Common myeloid progenitor, CD34-positive (primary cell): ENCODE measurements at regions not wholly inside any gene's neighbourhood (a gene's known extent, or its start where the extent isn't known, plus 50 kb on each side); places are given as distances from the start of the nearest gene placed in this dataset.

Experiments used
- CTCF ChIA-PET: fragments of 350-600 bp; sonication (Branson Sonifier 250); formaldehyde crosslinking; loops from one replicate; lab custom pipeline; 2021; ENCODE audit warnings: antibody characterized with exemption; lab: Charles Lee
- POLR2A ChIA-PET: fragments of 350-600 bp; sonication (Branson Sonifier 250); formaldehyde crosslinking; loops from one replicate; lab custom pipeline; 2021; ENCODE audit warnings: antibody characterized with exemption; lab: Charles Lee
- DNase-seq, 3 donors: peaks; one replicate each; pipeline versions ENCODE4 v3.0.0 to v3.0.0-alpha.2; 2013
- H3K27ac ChIP-seq, 2 experiments: 1 replicate in 1 of 2; 2 replicates in 1 of 2; pipeline ENCODE4 v1.7.0; 2013; ENCODE audit warnings: inconsistent platforms in 2 of 2, low read length in 2 of 2, mild to moderate bottlenecking in 2 of 2, low read depth in 1 of 2, moderate library complexity in 1 of 2; ENCODE audit not compliant: severe bottlenecking in 2 of 2, insufficient read depth in 1 of 2, poor library complexity in 1 of 2
- H3K27me3 ChIP-seq, 5 experiments: replicated peaks in 2 of 5; 1 replicate in 3 of 5; 2 replicates in 2 of 5; pipeline versions ENCODE4 v1.6.1 to v1.7.0; 2013; ENCODE audit warnings: low read length in 4 of 5, mild to moderate bottlenecking in 2 of 5, moderate library complexity in 2 of 5, inconsistent platforms in 1 of 5; ENCODE audit not compliant: insufficient read depth in 5 of 5, control insufficient read depth in 4 of 5
- H3K36me3 ChIP-seq, 4 experiments: 1 replicate in 2 of 4; 2 replicates in 2 of 4; pipeline versions ENCODE4 v1.6.1 to v1.7.0; 2013; ENCODE audit warnings: low read length in 3 of 4, control low read depth in 1 of 4, mild to moderate bottlenecking in 1 of 4; ENCODE audit not compliant: control insufficient read depth in 4 of 4, insufficient read depth in 4 of 4
- H3K4me1 ChIP-seq, 4 experiments: 1 replicate in 3 of 4; 2 replicates in 1 of 4; pipeline versions ENCODE4 v1.6.1 to v1.7.1; 2013; ENCODE audit warnings: low read length in 3 of 4, mild to moderate bottlenecking in 3 of 4, control low read depth in 1 of 4, inconsistent platforms in 1 of 4, moderate library complexity in 1 of 4; ENCODE audit not compliant: control insufficient read depth in 4 of 4, insufficient read depth in 4 of 4; ENCODE audit errors: control extremely low read depth in 1 of 4
- H3K4me3 ChIP-seq, 7 experiments: 1 replicate in 4 of 7; 2 replicates in 3 of 7; pipeline versions ENCODE4 v1.5.1 to v1.7.0; 2013; ENCODE audit warnings: mild to moderate bottlenecking in 7 of 7, low read length in 6 of 7, moderate library complexity in 6 of 7, inconsistent platforms in 2 of 7, low read depth in 2 of 7, control low read depth in 1 of 7; ENCODE audit not compliant: insufficient read depth in 4 of 7, control insufficient read depth in 1 of 7; ENCODE audit errors: extremely low read depth in 1 of 7
- H3K9me3 ChIP-seq, 5 experiments: 1 replicate in 4 of 5; 2 replicates in 1 of 5; pipeline versions ENCODE4 v1.6.1 to v1.7.1; 2013; ENCODE audit warnings: low read length in 4 of 5, mild to moderate bottlenecking in 2 of 5, inconsistent platforms in 1 of 5, low read depth in 1 of 5, moderate library complexity in 1 of 5; ENCODE audit not compliant: control insufficient read depth in 4 of 5, insufficient read depth in 2 of 5; ENCODE audit errors: control extremely low read depth in 1 of 5
- WGBS: methylation state at CpG from one replicate; pipeline ENCODE4 v1.1.5; 2013; ENCODE audit not compliant: insufficient coverage; 5-methylcytosine and 5-hydroxymethylcytosine counted together

- Histone ChIP-seq H3K9me3 (no peaks in the 10 kb centered on the region), H3K4me1 (no peaks in the 10 kb centered on the region), H3K27me3 (no peaks in the 10 kb centered on the region), H3K4me3 (no peak overlapping the region), H3K27ac (no peak overlapping the region), H3K36me3 (no peaks in the 10 kb centered on the region)
- ChIA-PET POLR2A (no interaction called here), CTCF (no interaction called here)
- DNase-seq: no peak
- no CpG with 5 or more reads among the region's 1 CpG for WGBS
These were observed 509.1 kb upstream of the PCDH15 start for GRCh38 chr10:55310143-55310542.

- ChIA-PET CTCF (no interaction called here), POLR2A (no interaction called here)
- Histone ChIP-seq H3K9me3 (no peaks in the 10 kb centered on the region), H3K4me3 (no peak overlapping the region), H3K27ac (no peak overlapping the region), H3K36me3 (no peaks in the 10 kb centered on the region), H3K27me3 (no peaks in the 10 kb centered on the region), H3K4me1 (no peaks in the 10 kb centered on the region)
- no peak for DNase-seq
These were observed 504.3 kb upstream of the PCDH15 start for GRCh38 chr10:55305285-55305684.

GRCh38 chr10:55287346-55287745 lies 486.3 kb upstream of the PCDH15 start:
- WGBS: no CpG with 5 or more reads among the region's 2 CpGs
- no peak overlapping the region for H3K4me3 ChIP-seq
- H3K27me3 ChIP-seq: no peaks in the 10 kb centered on the region
- POLR2A ChIA-PET: no interaction called here
- CTCF ChIA-PET: no interaction called here
- H3K27ac ChIP-seq: no peak overlapping the region
- peak in 1 of 3 donors; percentile 5 for DNase-seq
- no peaks in the 10 kb centered on the region for H3K4me1 ChIP-seq
- H3K36me3 ChIP-seq: no peaks in the 10 kb centered on the region
- no peaks in the 10 kb centered on the region for H3K9me3 ChIP-seq

GRCh38 chr10:55283031-55283430 lies 482.0 kb upstream of the PCDH15 start:
- 100% methylated on average over 5 of the region's 5 CpGs for WGBS
- ChIA-PET POLR2A (no interaction called here), CTCF (interaction anchor here (0.6 kb wide), 1 partner anchor 18 kb away, joined by 3 read pairs; no protein-coding TSS in a partner anchor)
- H3K4me3 ChIP-seq: no peak overlapping the region
- H3K9me3 ChIP-seq: no peaks in the 10 kb centered on the region
- no peaks in the 10 kb centered on the region for H3K4me1 ChIP-seq
- H3K27ac ChIP-seq: no peak overlapping the region
- no peaks in the 10 kb centered on the region for H3K36me3 ChIP-seq
- H3K27me3 ChIP-seq: no peaks in the 10 kb centered on the region
- no peak for DNase-seq

- WGBS: no CpG with 5 or more reads among the region's 1 CpG
- Histone ChIP-seq H3K9me3 (no peaks in the 10 kb centered on the region), H3K4me3 (no peak overlapping the region), H3K4me1 (no peaks in the 10 kb centered on the region), H3K27me3 (no peaks in the 10 kb centered on the region), H3K27ac (no peak overlapping the region), H3K36me3 (no peaks in the 10 kb centered on the region)
- ChIA-PET POLR2A (no interaction called here), CTCF (no interaction called here)
- no peak for DNase-seq
These were observed 479.7 kb upstream of the PCDH15 start for GRCh38 chr10:55280696-55281095.

- ChIA-PET POLR2A (no interaction called here), CTCF (interaction anchor here (0.8 kb wide), 1 partner anchor 13 kb away, joined by 3 read pairs; no protein-coding TSS in a partner anchor)
- DNase-seq: no peak
- WGBS: 80% methylated on average over 1 of the region's 2 CpGs
- H3K27ac ChIP-seq: no peak overlapping the region
- no peaks in the 10 kb centered on the region for H3K36me3 ChIP-seq
- no peak overlapping the region for H3K4me3 ChIP-seq
- H3K9me3 ChIP-seq: no peaks in the 10 kb centered on the region
- no peaks in the 10 kb centered on the region for H3K27me3 ChIP-seq
- H3K4me1 ChIP-seq: no peaks in the 10 kb centered on the region
These were observed 476.5 kb upstream of the PCDH15 start for GRCh38 chr10:55277549-55277948.

- no CpG with 5 or more reads among the region's 2 CpGs for WGBS
- H3K4me3 ChIP-seq: no peak overlapping the region
- H3K9me3 ChIP-seq: no peaks in the 10 kb centered on the region
- ChIA-PET POLR2A (no interaction called here), CTCF (no interaction called here)
- no peaks in the 10 kb centered on the region for H3K27me3 ChIP-seq
- H3K4me1 ChIP-seq: no peaks in the 10 kb centered on the region
- no peaks in the 10 kb centered on the region for H3K36me3 ChIP-seq
- DNase-seq: no peak
- H3K27ac ChIP-seq: no peak overlapping the region
These were observed 473.3 kb upstream of the PCDH15 start for GRCh38 chr10:55274367-55274766.
